HEK293 (cell line): ENCODE measurements at regions not wholly inside any gene's neighbourhood (a gene's known extent, or its start where the extent isn't known, plus 50 kb on each side); places are given as distances from the start of the nearest gene placed in this dataset.

ENCODE experiments used
- ATF2 ChIP-seq: fragments of 450-650 bp; formaldehyde crosslinking; IDR thresholded peaks from 2 replicates; pipeline ENCODE4 v1.5.1; 2016; ENCODE audit warnings: missing biosample characterization, missing genetic modification characterization, low read depth
- CTCF ChIP-seq: fragments of 450-650 bp; formaldehyde crosslinking; IDR thresholded peaks from 2 replicates; pipeline ENCODE4 v1.5.1; 2016; ENCODE audit warnings: missing biosample characterization, missing genetic modification characterization
- KLF9 ChIP-seq: fragments of 450-650 bp; formaldehyde crosslinking; IDR thresholded peaks from 2 replicates; pipeline ENCODE4 v1.5.1; 2016; ENCODE audit warnings: missing biosample characterization, missing genetic modification characterization, low read depth
- SCRT1 ChIP-seq: fragments of 450-650 bp; formaldehyde crosslinking; IDR thresholded peaks from 2 replicates; pipeline ENCODE4 v1.5.1; 2016; ENCODE audit warnings: missing biosample characterization, missing genetic modification characterization, borderline replicate concordance
- ZBTB7A ChIP-seq: fragments of 450-650 bp; formaldehyde crosslinking; IDR thresholded peaks from 2 replicates; pipeline ENCODE4 v1.5.1; 2016; ENCODE audit warnings: low read depth, missing biosample characterization, missing genetic modification characterization
- ZNF138 ChIP-seq: fragments of 450-650 bp; formaldehyde crosslinking; IDR thresholded peaks from 2 replicates; pipeline ENCODE4 v1.5.1; 2016; ENCODE audit warnings: missing biosample characterization, missing genetic modification characterization, borderline replicate concordance
- ZNF274 ChIP-seq, 2 experiments: fragments of 200-500 bp in 1 of 2; fragments of 450-650 bp in 1 of 2; sonication (Bioruptor generic) in 1 of 2; formaldehyde crosslinking in 1 of 2; IDR thresholded peaks; 2 replicates each; pipeline versions ENCODE4 v1.5.1 to v1.6.1; 2014 to 2016; ENCODE audit warnings: borderline replicate concordance in 1 of 2, inconsistent platforms in 1 of 2, low read length in 1 of 2, missing biosample characterization in 1 of 2, missing genetic modification characterization in 1 of 2
- ZNF416 ChIP-seq: fragments of 450-650 bp; formaldehyde crosslinking; IDR thresholded peaks from 2 replicates; pipeline ENCODE4 v1.5.1; 2016; ENCODE audit warnings: missing biosample characterization, missing genetic modification characterization
- ZNF571 ChIP-seq: fragments of 450-650 bp; formaldehyde crosslinking; IDR thresholded peaks from 2 replicates; pipeline ENCODE4 v1.5.0; 2017; ENCODE audit warnings: missing biosample characterization, missing genetic modification characterization
- ZNF747 ChIP-seq: fragments of 450-650 bp; formaldehyde crosslinking; IDR thresholded peaks from 2 replicates; pipeline ENCODE4 v1.5.1; 2016; ENCODE audit warnings: missing biosample characterization, missing genetic modification characterization
- ZNF777 ChIP-seq: fragments of 450-650 bp; formaldehyde crosslinking; IDR thresholded peaks from 2 replicates; pipeline ENCODE4 v1.5.1; 2017; ENCODE audit warnings: missing biosample characterization, missing genetic modification characterization, borderline replicate concordance

DNA sequence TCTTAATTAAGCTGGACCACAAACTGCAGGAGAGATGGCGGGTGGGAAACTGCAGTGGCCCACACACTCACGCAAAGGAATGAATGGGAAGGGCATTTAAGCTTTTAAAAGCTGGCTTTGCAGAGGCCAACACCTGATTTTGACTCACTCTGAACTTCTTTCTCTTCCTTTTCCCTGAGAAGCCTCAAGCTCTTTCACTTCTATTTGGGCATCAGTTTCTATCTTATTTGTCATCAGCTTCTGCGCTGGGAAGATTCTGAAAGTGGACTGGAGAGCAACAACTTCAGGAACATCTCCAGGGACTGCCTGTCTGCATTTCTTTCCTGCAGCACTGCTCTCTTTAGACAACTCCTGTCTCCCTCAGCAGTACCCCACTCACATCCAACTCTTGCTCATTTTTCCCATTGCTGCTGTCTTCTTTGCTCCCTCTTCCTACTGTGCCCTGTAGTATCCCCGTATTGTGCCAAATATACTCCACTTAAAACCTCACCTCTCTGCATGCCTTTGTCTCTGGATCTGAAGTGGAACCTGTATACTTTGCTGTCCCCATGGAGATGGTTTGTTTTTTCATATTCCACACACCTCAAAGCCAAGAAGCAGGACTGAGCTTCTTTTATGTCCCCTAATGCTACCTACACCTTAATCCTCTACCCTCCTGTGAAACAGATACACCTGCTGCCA, 143.3 kb upstream of the JUN start:
- TF ChIP-seq CTCF (tag by site-specific recombination) (no peak), ZNF274 (IDR thresholded peaks at IDR 0.05; ENCODE audit: low read length) (no peak), ZNF274 (tag by site-specific recombination; IDR thresholded peaks at IDR 0.05; ENCODE audit: borderline replicate concordance) (no peak), ZNF416 (tag by site-specific recombination) (no peak), SCRT1 (no peak), ATF2 (tag by site-specific recombination) (no peak), ZNF777 (tag by site-specific recombination) (no peak), ZNF571 (tag by site-specific recombination) (no peak), ZNF138 (tag by site-specific recombination) (no peak), ZNF747 (tag by site-specific recombination) (no peak), KLF9 (tag by site-specific recombination) (no peak), ZBTB7A (tag by site-specific recombination) (no peak)
